ENCODE measurements at regions not wholly inside any gene's neighbourhood (a gene's known extent, or its start where the extent isn't known, plus 50 kb on each side); places are given as distances from the start of the nearest gene placed in this dataset.
"Not testable (repeated sequence)": the region's sequence is repeated elsewhere in the genome, so short reads cannot be mapped to it uniquely, and the experiment has no call there.

DNA sequence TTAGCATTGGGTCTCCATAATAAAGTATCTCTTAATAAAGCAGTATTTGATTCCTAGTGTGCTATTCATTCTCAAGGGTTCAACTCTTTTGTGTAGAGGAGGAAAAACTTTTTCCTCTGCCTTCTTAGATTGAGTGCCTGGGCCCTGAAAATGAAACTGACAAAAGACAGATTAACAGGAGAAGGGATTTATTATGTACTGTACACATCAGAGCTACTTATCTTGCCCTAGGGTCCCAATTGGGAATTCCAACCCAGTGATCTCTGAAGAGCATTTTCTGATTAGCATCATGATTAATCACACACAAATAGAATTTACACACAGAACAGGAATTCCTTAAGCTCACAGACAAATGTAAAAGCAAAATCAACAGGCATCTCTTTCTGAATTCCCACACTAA is 128.9 kb downstream of the CD164 start:
- no peak overlapping the region for H3K4me3 Mint-ChIP-seq
- H3K4me1 Mint-ChIP-seq (ENCODE audit: low read depth) = no peaks in the 10 kb centered on the region
- H3K27ac Mint-ChIP-seq = no peak overlapping the region
- no peaks in the 10 kb centered on the region for H3K9me3 Mint-ChIP-seq
- peaks cover 5% of the 10 kb centered on the region for H3K27me3 Mint-ChIP-seq
- H3K36me3 Mint-ChIP-seq (ENCODE audit: low read depth) = no peaks in the 10 kb centered on the region

DNA sequence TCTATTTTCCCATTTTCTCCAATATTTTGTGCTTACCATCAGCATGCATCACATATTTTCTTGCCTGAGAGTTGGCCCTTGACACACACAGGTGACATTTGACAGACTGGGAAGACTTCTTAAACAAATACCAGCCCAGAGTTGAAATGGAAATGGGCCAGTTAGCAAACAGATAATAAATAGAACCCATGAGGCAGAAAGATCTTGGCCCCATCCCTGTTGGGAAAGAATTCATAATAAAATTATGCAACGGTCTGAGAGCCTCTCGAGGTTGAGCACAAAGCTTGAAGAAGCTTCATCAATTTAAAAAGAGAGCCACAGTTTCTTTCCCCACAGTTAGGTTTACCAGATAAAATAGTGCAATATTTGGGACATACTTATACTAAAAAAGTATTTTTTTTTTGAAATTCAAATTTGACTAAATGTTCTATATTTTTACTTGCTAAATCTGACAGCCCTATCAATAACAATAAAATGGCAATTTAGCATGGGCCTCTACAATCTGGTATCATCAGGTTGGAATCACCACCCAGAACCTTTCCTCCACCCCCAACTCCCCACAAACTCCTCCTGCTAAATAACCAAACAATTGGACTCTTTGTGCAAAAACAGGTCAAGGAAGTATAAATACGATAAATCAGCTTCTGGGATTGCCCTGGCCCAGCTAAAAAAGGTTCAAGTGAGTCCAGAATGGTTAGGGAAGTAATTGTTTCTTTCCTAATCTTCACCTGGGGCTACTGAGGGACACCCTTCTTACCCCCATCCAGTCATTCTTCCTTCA is 129.8 kb downstream of the CD164 start:
- Mint-ChIP-seq H3K4me3 (no peak overlapping the region), H3K9me3 (no peaks in the 10 kb centered on the region), H3K36me3 (ENCODE audit: low read depth) (no peaks in the 10 kb centered on the region), H3K27me3 (peaks cover 5% of the 10 kb centered on the region), H3K4me1 (ENCODE audit: low read depth) (no peaks in the 10 kb centered on the region), H3K27ac (no peak overlapping the region)

DNA sequence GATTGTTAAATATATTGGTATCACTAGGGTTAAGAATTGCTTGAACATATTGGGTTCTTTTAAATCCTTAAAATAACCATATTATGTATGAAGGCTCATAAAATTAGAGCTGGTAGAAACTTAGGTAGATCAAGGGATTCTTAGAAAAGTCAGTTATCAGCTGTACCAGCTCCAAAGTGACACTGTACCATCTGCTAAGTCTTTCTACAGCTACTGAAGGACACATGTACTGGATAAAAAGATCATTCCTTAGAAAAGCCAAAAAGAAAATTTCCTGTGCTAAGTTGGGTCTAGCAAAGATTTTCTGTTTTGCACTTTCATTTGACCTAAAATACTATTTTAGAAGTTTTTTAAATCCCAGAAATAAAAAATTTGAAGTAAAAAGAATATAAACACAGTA is 130.4 kb downstream of the CD164 start:
- no peak overlapping the region for H3K4me3 Mint-ChIP-seq
- H3K4me1 Mint-ChIP-seq (ENCODE audit: low read depth) = no peaks in the 10 kb centered on the region
- no peak overlapping the region for H3K27ac Mint-ChIP-seq
- H3K27me3 Mint-ChIP-seq = peaks cover 5% of the 10 kb centered on the region
- H3K9me3 Mint-ChIP-seq = no peaks in the 10 kb centered on the region
- no peaks in the 10 kb centered on the region for H3K36me3 Mint-ChIP-seq (ENCODE audit: low read depth)

DNA sequence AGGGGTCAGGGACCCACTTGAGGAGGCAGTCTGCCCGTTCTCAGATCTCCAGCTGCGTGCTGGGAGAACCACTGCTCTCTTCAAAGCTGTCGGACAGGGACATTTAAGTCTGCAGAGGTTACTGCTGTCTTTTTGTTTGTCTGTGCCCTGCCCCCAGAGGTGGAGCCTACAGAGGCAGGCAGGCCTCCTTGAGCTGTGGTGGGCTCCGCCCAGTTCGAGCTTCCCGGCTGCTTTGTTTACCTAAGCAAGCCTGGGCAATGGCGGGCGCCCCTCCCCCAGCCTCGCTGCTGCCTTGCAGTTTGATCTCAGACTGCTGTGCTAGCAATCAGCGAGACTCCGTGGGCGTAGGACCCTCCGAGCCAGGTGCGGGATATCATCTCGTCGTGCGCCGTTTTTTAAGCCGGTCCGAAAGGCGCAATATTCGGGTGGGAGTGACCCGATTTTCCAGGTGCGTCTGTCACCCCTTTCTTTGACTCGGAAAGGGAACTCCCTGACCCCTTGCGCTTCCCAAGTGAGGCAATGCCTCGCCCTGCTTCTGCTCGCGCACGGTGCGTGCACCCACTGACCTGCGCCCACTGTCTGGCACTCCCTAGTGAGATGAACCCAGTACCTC is 131.6 kb downstream of the CD164 start:
- H3K4me3 Mint-ChIP-seq; H3K9me3 Mint-ChIP-seq; H3K4me1 Mint-ChIP-seq (ENCODE audit: low read depth); H3K36me3 Mint-ChIP-seq (ENCODE audit: low read depth); H3K27ac Mint-ChIP-seq; H3K27me3 Mint-ChIP-seq: not testable (repeated sequence)

DNA sequence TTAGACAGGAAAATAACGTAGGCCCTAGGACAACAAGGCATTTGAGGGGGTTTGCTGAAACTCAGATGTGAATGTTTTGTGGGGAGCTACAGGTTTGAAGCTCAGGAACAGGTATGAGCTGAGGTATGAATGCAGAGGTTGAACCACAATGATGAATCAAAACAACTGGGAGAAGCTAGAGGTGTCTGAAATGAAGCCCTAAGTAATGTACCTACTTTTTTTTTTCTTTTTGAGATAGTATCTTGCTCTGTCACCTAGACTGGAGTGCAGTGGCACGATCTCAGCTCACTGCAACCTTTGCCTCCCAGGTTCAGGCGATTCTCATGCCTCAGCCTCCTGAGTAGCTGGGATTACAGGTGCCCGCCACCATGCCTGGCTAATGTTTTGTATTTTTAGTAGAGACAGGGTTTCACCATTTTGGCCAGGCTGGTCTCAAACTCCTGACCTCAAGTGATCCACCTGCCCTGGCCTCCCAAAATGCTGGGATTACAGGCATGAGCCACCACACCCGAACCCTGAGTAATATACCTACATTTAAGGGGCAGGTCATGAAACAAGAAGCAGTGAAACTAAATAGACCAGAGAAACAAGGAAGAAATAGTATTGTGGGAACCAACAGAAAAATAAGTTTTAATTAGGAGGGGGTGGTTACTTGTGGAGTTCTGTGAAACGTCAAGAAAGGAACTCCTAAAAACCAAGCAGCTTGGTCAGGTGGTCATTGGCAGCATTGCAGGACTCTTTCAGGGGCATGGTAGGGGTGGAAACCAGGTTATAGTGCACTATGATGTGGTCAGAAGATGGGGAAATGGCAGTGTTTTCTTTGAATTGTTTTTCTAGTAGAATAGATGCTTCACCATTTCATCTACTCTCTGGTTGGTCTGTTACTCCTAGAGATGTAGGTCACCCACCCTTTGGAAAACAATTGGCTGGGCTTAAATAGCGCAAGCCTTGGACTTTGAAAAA is 138.1 kb downstream of the CD164 start:
- H3K27me3 Mint-ChIP-seq = no peaks in the 10 kb centered on the region
- H3K9me3 Mint-ChIP-seq = no peaks in the 10 kb centered on the region
- no peak overlapping the region for H3K4me3 Mint-ChIP-seq
- H3K27ac Mint-ChIP-seq = no peak overlapping the region
- no peaks in the 10 kb centered on the region for H3K36me3 Mint-ChIP-seq (ENCODE audit: low read depth)
- peaks cover 7% of the 10 kb centered on the region for H3K4me1 Mint-ChIP-seq (ENCODE audit: low read depth)

DNA sequence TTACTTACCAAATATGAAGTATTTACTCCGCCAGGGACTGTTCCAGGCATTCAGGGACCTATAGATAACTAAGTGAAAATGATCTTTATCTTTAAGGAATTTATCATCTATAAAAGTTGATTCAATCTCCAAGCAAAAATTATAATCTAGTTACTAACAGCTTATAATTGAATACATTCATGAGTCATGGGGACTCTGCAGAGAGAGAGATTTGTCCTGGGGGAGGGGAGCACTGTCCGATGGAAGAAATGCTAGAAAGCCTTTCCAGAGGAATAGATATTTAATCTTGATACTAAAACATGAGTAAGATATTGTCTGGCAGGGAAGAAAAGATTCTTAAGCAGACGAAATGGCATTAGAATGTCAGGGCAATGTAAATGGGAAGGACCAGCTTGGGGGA is 139.3 kb downstream of the CD164 start:
- Mint-ChIP-seq H3K36me3 (ENCODE audit: low read depth) (no peaks in the 10 kb centered on the region), H3K27me3 (no peaks in the 10 kb centered on the region), H3K4me3 (no peak overlapping the region), H3K27ac (no peak overlapping the region), H3K9me3 (no peaks in the 10 kb centered on the region), H3K4me1 (ENCODE audit: low read depth) (peaks cover 7% of the 10 kb centered on the region)

DNA sequence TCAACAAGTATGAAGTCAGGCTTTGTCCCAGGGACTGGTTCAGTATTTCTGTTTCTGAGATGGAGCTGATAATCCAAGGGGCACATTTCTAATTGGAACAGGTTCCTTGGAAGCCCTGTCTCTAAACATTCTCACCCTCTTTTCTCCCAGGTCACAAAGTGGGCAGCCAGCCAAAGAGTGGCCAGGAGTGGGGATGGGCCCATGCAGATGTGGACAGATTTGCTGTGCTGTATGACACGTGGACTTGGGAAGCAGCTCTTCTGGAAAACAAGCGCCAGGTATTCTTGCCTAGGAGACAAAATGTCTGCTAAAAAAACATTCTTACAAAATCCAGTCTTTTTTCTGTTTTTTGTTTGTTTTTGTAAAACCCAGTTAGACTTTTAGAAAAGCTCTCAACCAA is 140.2 kb downstream of the CD164 start:
- H3K36me3 Mint-ChIP-seq (ENCODE audit: low read depth) = no peaks in the 10 kb centered on the region
- H3K27me3 Mint-ChIP-seq = no peaks in the 10 kb centered on the region
- peaks cover 15% of the 10 kb centered on the region for H3K4me1 Mint-ChIP-seq (ENCODE audit: low read depth)
- no peaks in the 10 kb centered on the region for H3K9me3 Mint-ChIP-seq
- H3K27ac Mint-ChIP-seq = no peak overlapping the region
- no peak overlapping the region for H3K4me3 Mint-ChIP-seq

DNA sequence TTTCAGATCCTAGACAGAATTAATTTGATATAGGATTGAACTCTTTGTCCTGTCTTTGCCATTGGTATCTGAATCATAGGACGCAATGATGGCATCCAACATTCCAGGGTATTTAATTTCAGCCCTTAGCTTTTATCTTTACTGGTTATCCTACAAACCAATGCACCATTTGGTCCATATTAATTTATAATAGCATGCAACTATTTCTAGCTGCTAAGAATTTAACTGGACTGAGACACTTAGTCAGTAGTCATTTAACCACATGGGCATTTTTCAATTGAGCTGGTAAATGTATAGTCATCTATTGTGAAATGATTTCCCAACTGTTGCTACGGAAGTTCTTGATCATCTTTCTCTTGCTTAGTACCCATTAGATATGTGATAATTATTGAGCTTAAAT is 141.1 kb downstream of the CD164 start:
- Mint-ChIP-seq H3K9me3 (no peaks in the 10 kb centered on the region), H3K27me3 (no peaks in the 10 kb centered on the region), H3K36me3 (ENCODE audit: low read depth) (no peaks in the 10 kb centered on the region), H3K27ac (no peak overlapping the region), H3K4me1 (ENCODE audit: low read depth) (peaks cover 23% of the 10 kb centered on the region), H3K4me3 (no peak overlapping the region)

DNA sequence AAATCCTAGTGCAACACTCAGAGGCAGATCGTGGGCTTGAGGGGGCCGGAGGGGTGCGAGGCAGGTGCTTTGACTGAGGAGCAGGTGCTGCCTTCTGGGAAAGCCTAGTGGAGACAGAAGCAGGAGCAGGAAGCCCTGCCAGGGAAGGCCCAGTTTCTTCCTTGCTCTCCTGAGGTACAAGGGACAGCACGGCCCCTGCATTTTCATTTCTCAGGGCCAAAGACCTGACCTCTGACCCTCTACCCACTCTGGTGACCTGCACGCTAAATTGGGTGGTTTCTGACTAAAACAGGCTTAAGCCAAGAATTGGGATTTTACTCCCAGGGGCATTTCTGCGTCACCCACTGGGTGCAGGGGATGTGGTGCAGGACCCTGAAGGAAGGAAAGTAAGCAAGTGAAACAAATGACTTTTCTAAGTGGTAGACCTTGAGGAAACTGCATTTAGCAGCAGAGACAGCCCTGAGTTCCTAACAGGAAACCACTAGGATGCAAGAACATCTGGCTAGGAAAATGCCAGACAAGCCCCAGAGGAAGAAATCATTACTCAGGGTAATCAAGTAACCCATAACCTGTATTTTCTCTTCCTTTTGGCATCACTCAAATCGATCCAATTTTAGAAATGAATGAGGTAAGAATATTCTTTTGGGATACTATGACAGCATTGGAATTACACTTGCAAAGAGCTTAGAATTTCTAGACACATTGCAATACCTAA is 141.7 kb downstream of the CD164 start:
- H3K27me3 Mint-ChIP-seq = no peaks in the 10 kb centered on the region
- peaks cover 27% of the 10 kb centered on the region for H3K4me1 Mint-ChIP-seq (ENCODE audit: low read depth)
- no peaks in the 10 kb centered on the region for H3K36me3 Mint-ChIP-seq (ENCODE audit: low read depth)
- no peak overlapping the region for H3K4me3 Mint-ChIP-seq
- H3K27ac Mint-ChIP-seq = no peak overlapping the region
- H3K9me3 Mint-ChIP-seq = no peaks in the 10 kb centered on the region

DNA sequence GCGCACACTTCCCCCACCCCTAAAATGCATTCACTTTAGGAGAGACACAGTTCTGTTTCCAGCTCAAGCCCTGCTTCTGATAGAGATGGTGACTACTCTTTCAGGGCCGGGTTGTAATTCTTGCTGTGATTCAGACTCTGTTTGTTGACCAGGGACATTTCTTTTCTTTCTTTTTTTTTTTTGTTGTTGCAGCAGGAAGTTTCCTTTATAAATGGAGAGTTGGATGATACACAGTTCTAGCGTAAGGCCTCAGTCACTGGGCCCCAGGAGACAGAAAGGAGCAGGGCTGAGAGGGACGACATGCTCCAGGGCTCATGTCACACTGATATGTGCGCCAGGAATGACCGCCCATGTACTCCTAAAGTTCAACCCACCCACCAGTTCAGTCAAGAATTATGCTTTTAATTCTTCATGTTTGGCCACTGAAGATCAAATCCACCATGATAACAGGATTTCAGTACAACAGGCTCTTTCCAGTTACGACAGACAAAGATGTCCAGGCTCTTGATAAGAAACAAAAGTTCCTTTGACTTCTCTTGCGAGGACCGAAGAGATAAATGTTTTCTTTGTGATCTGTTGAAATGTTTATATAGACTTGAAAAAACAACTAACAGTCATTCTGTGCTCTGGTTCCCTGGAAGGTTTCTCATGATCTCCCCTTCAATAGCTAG is 142.5 kb downstream of the CD164 start:
- no peaks in the 10 kb centered on the region for H3K27me3 Mint-ChIP-seq
- H3K4me3 Mint-ChIP-seq = no peak overlapping the region
- H3K36me3 Mint-ChIP-seq (ENCODE audit: low read depth) = no peaks in the 10 kb centered on the region
- no peak overlapping the region for H3K27ac Mint-ChIP-seq
- peaks cover 27% of the 10 kb centered on the region for H3K4me1 Mint-ChIP-seq (ENCODE audit: low read depth)
- H3K9me3 Mint-ChIP-seq = no peaks in the 10 kb centered on the region

DNA sequence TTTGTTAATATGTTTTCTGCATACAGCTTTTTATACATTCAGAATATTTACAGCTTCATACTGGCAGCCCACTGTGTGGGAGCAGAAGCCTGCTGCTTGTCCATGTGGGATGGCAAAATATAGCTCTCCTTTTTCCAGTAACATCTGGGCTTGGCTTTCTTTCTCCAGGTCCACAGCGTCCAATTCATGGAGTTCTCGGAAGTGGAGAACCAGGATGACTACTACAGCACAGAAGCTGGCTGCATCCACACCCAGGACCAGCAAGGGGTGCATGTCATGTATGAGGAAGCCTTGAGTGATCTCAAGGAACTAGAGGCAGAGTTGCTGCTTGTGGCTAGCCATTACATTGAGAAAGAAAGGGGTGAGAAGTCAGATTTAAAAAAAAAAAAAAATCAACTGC is 143.1 kb downstream of the CD164 start:
- peaks cover 21% of the 10 kb centered on the region for H3K4me1 Mint-ChIP-seq (ENCODE audit: low read depth)
- no peaks in the 10 kb centered on the region for H3K36me3 Mint-ChIP-seq (ENCODE audit: low read depth)
- no peak overlapping the region for H3K27ac Mint-ChIP-seq
- H3K9me3 Mint-ChIP-seq = no peaks in the 10 kb centered on the region
- no peak overlapping the region for H3K4me3 Mint-ChIP-seq
- H3K27me3 Mint-ChIP-seq = no peaks in the 10 kb centered on the region

DNA sequence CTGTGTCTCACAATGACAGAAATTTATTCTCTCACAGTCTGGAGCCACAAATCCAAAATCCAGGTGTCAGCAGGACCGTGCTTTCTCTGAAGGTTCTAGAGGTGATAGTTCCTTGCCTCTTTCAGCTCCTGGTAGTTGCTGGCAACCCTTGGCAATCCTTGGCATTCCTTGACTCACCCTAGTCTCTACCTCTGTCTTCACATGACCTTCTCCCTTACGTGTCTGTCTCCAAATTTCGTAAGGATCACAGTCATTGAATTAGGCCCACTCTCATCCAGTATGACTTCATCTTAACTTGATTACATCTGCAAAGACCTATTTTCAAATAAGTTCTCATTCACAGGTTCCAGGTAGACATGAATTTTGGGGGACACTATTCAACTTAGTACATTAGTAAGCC is 143.1 kb downstream of the CEP57L1 start:
- H3K9me3 Mint-ChIP-seq = no peaks in the 10 kb centered on the region
- peaks cover 20% of the 10 kb centered on the region for H3K4me1 Mint-ChIP-seq (ENCODE audit: low read depth)
- no peaks in the 10 kb centered on the region for H3K27me3 Mint-ChIP-seq
- H3K27ac Mint-ChIP-seq = no peak overlapping the region
- no peak overlapping the region for H3K4me3 Mint-ChIP-seq
- no peaks in the 10 kb centered on the region for H3K36me3 Mint-ChIP-seq (ENCODE audit: low read depth)

DNA sequence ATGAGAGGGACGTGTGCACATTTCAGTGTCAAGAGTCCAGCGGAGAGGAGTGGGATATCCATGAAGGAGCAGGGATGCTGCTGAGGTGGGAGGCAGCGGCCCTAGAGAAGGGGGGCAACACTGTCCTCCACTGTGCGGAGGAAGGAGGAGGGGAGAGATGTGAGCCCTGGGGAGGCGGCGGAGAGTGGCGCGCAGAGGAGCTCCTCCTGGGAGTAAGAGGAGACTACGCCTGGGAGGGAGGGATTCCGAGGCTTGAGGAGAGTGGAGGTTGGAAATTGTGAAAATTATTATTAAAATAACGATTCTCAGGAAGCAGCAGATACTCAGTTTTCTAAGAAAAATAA is 142.7 kb downstream of the CEP57L1 start:
- Mint-ChIP-seq H3K9me3 (no peaks in the 10 kb centered on the region), H3K4me1 (ENCODE audit: low read depth) (peaks cover 20% of the 10 kb centered on the region), H3K27ac (no peak overlapping the region), H3K36me3 (ENCODE audit: low read depth) (no peaks in the 10 kb centered on the region), H3K4me3 (no peak overlapping the region), H3K27me3 (no peaks in the 10 kb centered on the region)
